HFFc6 (cell line): ENCODE measurements at regions not wholly inside any gene's neighbourhood (a gene's known extent, or its start where the extent isn't known, plus 50 kb on each side); places are given as distances from the start of the nearest gene placed in this dataset.

ENCODE experiments used
- DNase-seq: peaks from one replicate; pipeline ENCODE4 v3.0.0-alpha.2; 2018
- H3K27ac Mint-ChIP-seq: 2 replicates; pipeline ENCODE4 v1.8.0; 2020; ENCODE audit warnings: mild to moderate bottlenecking, mixed read lengths
- H3K27me3 Mint-ChIP-seq: 2 replicates; pipeline ENCODE4 v1.8.0; 2021; ENCODE audit warnings: mild to moderate bottlenecking, moderate library complexity, mixed read lengths; ENCODE audit not compliant: insufficient read depth
- H3K36me3 Mint-ChIP-seq: 2 replicates; pipeline ENCODE4 v1.8.0; 2021; ENCODE audit warnings: low read depth, mixed read lengths
- H3K4me1 Mint-ChIP-seq: 2 replicates; pipeline ENCODE4 v1.8.0; 2020; ENCODE audit warnings: low read depth, mixed read lengths
- H3K4me3 Mint-ChIP-seq: 2 replicates; pipeline ENCODE4 v1.8.0; 2020; ENCODE audit warnings: mild to moderate bottlenecking, moderate library complexity, mixed read lengths
- H3K9me3 Mint-ChIP-seq: 2 replicates; pipeline ENCODE4 v1.8.0; 2020; ENCODE audit warnings: mild to moderate bottlenecking, mixed read lengths
- CTCF ChIP-seq: fragments of 200-600 bp; sonication (generic); IDR thresholded peaks from 2 replicates; pipeline ENCODE4 v1.5.0; 2021; ENCODE audit warnings: antibody characterized with exemption, mild to moderate bottlenecking

GRCh38 chr18:55642191-55642590 is 54.2 kb upstream of the TCF4 start:
- Mint-ChIP-seq H3K4me1 (no peaks in the 10 kb centered on the region), H3K27me3 (no peaks in the 10 kb centered on the region; the same call in 1 of the 2 replicates), H3K9me3 (peaks cover 12% of the 10 kb centered on the region; the same call in 1 of the 2 replicates)

GRCh38 chr18:55641486-55641885 is 53.5 kb upstream of the TCF4 start:
- Mint-ChIP-seq H3K4me1 (no peaks in the 10 kb centered on the region), H3K9me3 (peaks cover 12% of the 10 kb centered on the region; the same call in 1 of the 2 replicates), H3K36me3 (peaks cover 16% of the 10 kb centered on the region), H3K27ac (no peak overlapping the region), H3K4me3 (no peak overlapping the region), H3K27me3 (no peaks in the 10 kb centered on the region; the same call in 1 of the 2 replicates)
- no peak for TF ChIP-seq CTCF
- DNase-seq = no peak

More at GRCh38 chr18:55642191-55642590, 54.2 kb upstream of the TCF4 start:
- Mint-ChIP-seq H3K4me3 (no peak overlapping the region), H3K27ac (no peak overlapping the region), H3K36me3 (peaks cover 16% of the 10 kb centered on the region)
- no peak for DNase-seq
- no peak for TF ChIP-seq CTCF
